Fibroblast of lung (primary cell): ENCODE measurements at regions not wholly inside any gene's neighbourhood (a gene's known extent, or its start where the extent isn't known, plus 50 kb on each side); places are given as distances from the start of the nearest gene placed in this dataset.

Experiments
- DNase-seq, 2 donors: peaks; one replicate each; pipeline versions ENCODE4 v3.0.0 to v3.0.0-alpha.2; 2010; ENCODE audit warnings: low read depth in 2 of 2
- H2AFZ ChIP-seq: 2 replicates; pipeline ENCODE4 v1.5.1; 2012; ENCODE audit warnings: low read length, control low read depth, inconsistent platforms
- H3K27ac ChIP-seq: 2 replicates; pipeline ENCODE4 v1.5.1; 2011; ENCODE audit warnings: low read length, control low read depth; ENCODE audit not compliant: insufficient read depth
- H3K27me3 ChIP-seq: 2 replicates; pipeline ENCODE4 v1.5.1; 2011; ENCODE audit warnings: mild to moderate bottlenecking, low read length; ENCODE audit not compliant: control insufficient read depth, insufficient read depth
- H3K36me3 ChIP-seq: 2 replicates; pipeline ENCODE4 v1.5.1; 2011; ENCODE audit warnings: low read length; ENCODE audit not compliant: control insufficient read depth, insufficient read depth
- H3K4me1 ChIP-seq: 2 replicates; pipeline ENCODE4 v1.5.1; 2011; ENCODE audit warnings: low read length; ENCODE audit not compliant: control insufficient read depth, insufficient read depth; ENCODE audit errors: extremely low read depth
- H3K4me2 ChIP-seq: 2 replicates; pipeline ENCODE4 v1.5.1; 2011; ENCODE audit warnings: low read length, control low read depth; ENCODE audit not compliant: insufficient read depth; ENCODE audit errors: extremely low read depth
- H3K4me3 ChIP-seq, 4 experiments: fragments of 200-600 bp in 1 of 4; sonication (generic) in 1 of 4; replicated peaks in 1 of 4; 2 replicates each; pipeline ENCODE4 v1.5.1; 2011 to 2016; ENCODE audit warnings: low read length in 4 of 4, low read depth in 3 of 4, mild to moderate bottlenecking in 3 of 4, control low read depth in 2 of 4, inconsistent platforms in 1 of 4, mixed read lengths in 1 of 4; ENCODE audit not compliant: insufficient read depth in 1 of 4; ENCODE audit errors: control extremely low read depth in 1 of 4
- H3K79me2 ChIP-seq: 2 replicates; pipeline ENCODE4 v1.5.1; 2012; ENCODE audit warnings: mild to moderate bottlenecking, low read length, inconsistent platforms; ENCODE audit not compliant: control insufficient read depth, insufficient read depth
- H3K9ac ChIP-seq: 2 replicates; pipeline ENCODE4 v1.5.1; 2011; ENCODE audit warnings: mild to moderate bottlenecking, low read length, control low read depth; ENCODE audit not compliant: insufficient read depth
- H3K9me3 ChIP-seq: 2 replicates; pipeline ENCODE4 v1.5.1; 2012; ENCODE audit warnings: low read depth, low read length; ENCODE audit not compliant: control insufficient read depth, insufficient read depth
- H4K20me1 ChIP-seq: 2 replicates; pipeline ENCODE4 v1.5.1; 2011; ENCODE audit warnings: low read length; ENCODE audit not compliant: control insufficient read depth, insufficient read depth; ENCODE audit errors: extremely low read depth
- CTCF ChIP-seq, 2 donors: IDR thresholded peaks in 1 of 2; conservative IDR thresholded peaks in 1 of 2; 1 replicate in 1 of 2; 2 replicates in 1 of 2; pipeline ENCODE4 v1.5.1; 2011 to 2012; ENCODE audit warnings: low read length in 2 of 2, control low read depth in 1 of 2, inconsistent platforms in 1 of 2, low read depth in 1 of 2, mild to moderate bottlenecking in 1 of 2
- EZH2 ChIP-seq: IDR thresholded peaks from 2 replicates; pipeline ENCODE4 v1.5.1; 2012; ENCODE audit warnings: low read length, control low read depth, mild to moderate bottlenecking; ENCODE audit errors: missing control alignments

GRCh38 chr1:93776728-93777127 lies 95.1 kb upstream of the BCAR3 start:
- H4K20me1 ChIP-seq = no peaks in the 10 kb centered on the region
- no peak for TF ChIP-seq EZH2
- no peak for TF ChIP-seq CTCF (conservative IDR thresholded peaks at IDR 0.05 in 1 of 2, IDR thresholded peaks at IDR 0.05 in 1 of 2; ENCODE audit: low read depth in 1 of 2, low read length in 2 of 2)
- no peaks in the 10 kb centered on the region for H3K27me3 ChIP-seq

GRCh38 chr1:93775224-93775623 lies 93.6 kb upstream of the BCAR3 start:
- Histone ChIP-seq H3K4me3 (no peak overlapping the region), H3K9me3 (no peaks in the 10 kb centered on the region), H3K36me3 (no peaks in the 10 kb centered on the region), H3K27ac (no peak overlapping the region), H3K27me3 (no peaks in the 10 kb centered on the region), H3K79me2 (no peaks in the 10 kb centered on the region), H4K20me1 (no peaks in the 10 kb centered on the region), H3K9ac (no peak overlapping the region), H2AFZ (no peak overlapping the region), H3K4me1 (no peaks in the 10 kb centered on the region), H3K4me2 (no peak overlapping the region)
- DNase-seq = no peak
- TF ChIP-seq EZH2 (no peak), CTCF (conservative IDR thresholded peaks at IDR 0.05 in 1 of 2, IDR thresholded peaks at IDR 0.05 in 1 of 2; ENCODE audit: low read depth in 1 of 2, low read length in 2 of 2) (no peak)

More at GRCh38 chr1:93776728-93777127, 95.1 kb upstream of the BCAR3 start:
- H3K4me2 ChIP-seq = no peak overlapping the region
- H3K36me3 ChIP-seq = no peaks in the 10 kb centered on the region
- DNase-seq = no peak
- H3K27ac ChIP-seq = no peak overlapping the region
- H2AFZ ChIP-seq = no peak overlapping the region
- no peaks in the 10 kb centered on the region for H3K9me3 ChIP-seq
- H3K9ac ChIP-seq = no peak overlapping the region
- no peak overlapping the region for H3K4me3 ChIP-seq
- H3K4me1 ChIP-seq = no peaks in the 10 kb centered on the region
- H3K79me2 ChIP-seq = no peaks in the 10 kb centered on the region

GRCh38 chr1:93774707-93775106 lies 93.1 kb upstream of the BCAR3 start:
- Histone ChIP-seq H3K79me2 (no peaks in the 10 kb centered on the region), H3K4me1 (no peaks in the 10 kb centered on the region), H3K27ac (no peak overlapping the region), H3K4me3 (no peak overlapping the region), H3K9me3 (no peaks in the 10 kb centered on the region), H3K36me3 (no peaks in the 10 kb centered on the region), H3K9ac (no peak overlapping the region), H3K4me2 (no peak overlapping the region), H3K27me3 (no peaks in the 10 kb centered on the region), H2AFZ (no peak overlapping the region), H4K20me1 (no peaks in the 10 kb centered on the region)
- peak in 1 of 2 donors; percentile 66 for DNase-seq
- no peak for TF ChIP-seq EZH2
- TF ChIP-seq CTCF (conservative IDR thresholded peaks at IDR 0.05 in 1 of 2, IDR thresholded peaks at IDR 0.05 in 1 of 2; ENCODE audit: low read depth in 1 of 2, low read length in 2 of 2) = no peak
